Hematopoietic multipotent progenitor cell treated with erythropoietin and hydrocortisone succinate and interleukin-3 and kit ligand, for 6 days (in vitro differentiated cells): ENCODE measurements at regions not wholly inside any gene's neighbourhood (a gene's known extent, or its start where the extent isn't known, plus 50 kb on each side); places are given as distances from the start of the nearest gene placed in this dataset.
"Not testable (repeated sequence)": the region's sequence is repeated elsewhere in the genome, so short reads cannot be mapped to it uniquely, and the experiment has no call there.

Experiments used
- DNase-seq: peaks from one replicate; pipeline ENCODE4 v3.0.0-alpha.2; 2015

DNA sequence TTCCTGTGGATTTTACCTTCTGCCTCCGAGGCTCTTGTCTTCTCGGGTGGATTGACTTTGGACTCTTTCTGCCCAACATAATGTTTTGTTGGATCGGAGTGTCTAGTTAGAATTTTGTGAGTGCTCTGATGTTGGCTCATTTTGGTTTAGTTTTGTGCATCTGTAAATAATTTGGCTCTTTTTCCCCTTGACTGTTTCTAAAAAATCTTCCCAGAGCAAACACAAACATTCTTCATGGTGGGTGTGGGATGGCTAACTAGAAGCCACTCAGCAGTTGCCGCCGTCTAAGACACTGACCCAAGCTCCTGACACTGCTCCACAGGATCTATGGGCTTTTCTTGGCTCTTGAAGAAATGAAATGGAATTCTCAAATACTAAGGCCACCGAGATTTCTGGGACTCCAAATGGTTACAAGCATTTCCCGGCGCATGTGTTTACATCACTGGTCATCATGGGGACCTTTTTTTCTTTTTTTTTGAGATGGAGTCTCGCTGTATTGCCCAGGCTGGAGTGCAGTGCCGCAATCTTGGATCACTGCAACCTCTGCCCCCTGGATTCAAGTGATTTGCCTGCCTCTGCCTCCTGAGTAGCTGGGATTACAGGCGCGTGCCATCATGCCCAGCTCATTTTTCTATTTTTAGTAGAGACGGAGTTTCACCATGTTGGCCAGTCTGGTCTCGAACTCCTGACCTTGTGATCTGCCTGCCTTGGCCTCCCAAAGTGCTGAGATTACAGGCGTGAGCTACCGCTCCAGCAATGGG is 92.0 kb upstream of the FRMD1 start:
- DNase-seq = no peak

DNA sequence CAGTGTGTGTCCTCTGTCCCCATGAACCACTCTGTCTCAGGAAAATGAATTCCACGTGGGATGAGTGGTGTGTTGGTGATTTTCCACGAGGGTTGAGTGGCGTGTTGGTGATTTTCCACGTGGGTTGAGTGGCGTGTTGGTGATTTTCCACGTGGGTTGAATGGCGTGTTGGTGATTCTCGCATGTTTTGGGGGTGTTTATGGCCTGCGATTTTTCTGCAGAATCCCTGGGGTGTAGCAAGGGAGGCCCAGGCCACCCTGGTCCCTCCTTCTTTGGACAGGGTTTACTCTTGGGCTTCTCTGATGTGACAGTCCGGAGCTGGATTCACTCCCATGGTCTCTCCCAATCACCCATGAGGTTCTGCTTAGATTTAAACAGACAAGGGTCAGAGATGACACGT is 90.6 kb upstream of the FRMD1 start:
- DNase-seq = no peak

DNA sequence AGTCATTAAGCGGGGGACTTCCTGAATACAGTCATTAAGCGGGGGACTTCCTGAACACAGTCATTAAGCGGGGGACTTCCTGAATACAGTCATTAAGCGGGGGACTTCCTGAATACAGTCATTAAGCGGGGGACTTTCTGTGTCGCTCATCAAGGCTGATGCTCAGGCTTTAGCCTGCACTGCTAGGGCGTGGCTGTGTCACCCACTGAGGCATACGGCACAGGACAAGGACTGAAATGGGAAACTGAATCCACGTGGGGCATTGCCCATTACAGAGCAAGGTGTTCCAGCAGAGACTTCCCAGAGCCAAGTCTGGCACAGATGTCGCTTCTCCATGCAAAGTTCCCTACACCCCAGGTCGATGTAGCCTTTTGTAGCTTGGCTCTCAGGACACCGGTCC is 89.9 kb upstream of the FRMD1 start:
- not testable (repeated sequence) for DNase-seq

DNA sequence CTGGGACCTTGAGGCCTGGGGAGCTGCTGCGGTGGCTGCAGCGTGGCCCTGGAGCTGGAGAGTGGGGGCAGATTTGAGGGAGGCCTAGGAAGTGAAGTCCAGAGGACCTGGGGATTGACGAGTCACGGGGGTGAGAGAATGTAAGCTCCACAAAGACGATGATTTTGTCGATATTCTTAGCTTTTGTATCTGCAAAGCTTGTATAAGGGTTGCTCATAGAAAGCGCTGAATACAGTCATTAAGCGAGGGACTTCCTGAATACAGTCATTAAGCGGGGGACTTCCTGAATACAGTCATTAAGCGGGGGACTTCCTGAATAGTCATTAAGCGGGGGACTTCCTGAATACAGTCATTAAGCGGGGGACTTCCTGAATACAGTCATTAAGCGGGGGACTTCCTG is 89.3 kb upstream of the FRMD1 start:
- not testable (repeated sequence) for DNase-seq

DNA sequence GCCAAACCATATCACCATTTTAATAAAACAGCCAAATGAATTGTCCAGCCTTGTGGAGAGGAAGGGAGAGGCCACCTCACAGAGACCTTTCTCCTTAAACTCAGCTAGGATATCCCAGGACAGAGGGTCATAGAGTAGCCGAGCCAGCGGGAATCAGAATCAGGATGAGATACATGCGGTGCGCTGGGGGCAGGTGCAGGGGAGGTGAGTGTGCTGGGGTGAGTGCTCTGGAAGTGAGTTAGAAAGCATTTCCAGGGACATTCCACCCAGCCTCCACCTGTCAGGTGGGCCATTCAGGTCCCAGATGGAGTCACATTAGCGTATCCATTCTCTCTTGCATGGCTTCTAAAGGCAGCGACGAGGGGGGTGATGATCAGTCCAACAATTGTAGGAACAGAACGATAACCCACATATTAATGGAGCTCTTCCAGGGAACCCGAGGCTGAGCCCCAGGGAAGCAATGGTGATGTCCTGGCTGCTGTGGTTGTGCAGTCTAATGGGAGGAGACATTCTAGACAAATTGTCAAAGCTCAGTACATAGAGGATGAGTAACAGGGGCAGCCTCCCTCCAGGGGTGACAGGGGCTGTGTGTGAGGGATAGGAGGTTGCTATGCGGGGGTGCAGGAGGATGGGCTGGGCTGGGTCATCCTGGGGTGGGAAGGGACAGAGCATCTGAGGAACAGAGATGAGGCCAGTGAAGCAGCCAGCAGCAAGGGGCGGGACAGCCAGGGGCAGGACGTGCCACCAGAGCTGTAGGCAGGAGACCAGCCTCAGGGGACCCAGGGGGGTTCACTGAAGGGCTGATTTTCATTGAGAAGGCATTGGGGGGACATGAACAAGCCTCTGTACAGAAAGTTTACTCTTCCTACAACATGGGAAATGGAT is 88.7 kb upstream of the FRMD1 start:
- DNase-seq = no peak

DNA sequence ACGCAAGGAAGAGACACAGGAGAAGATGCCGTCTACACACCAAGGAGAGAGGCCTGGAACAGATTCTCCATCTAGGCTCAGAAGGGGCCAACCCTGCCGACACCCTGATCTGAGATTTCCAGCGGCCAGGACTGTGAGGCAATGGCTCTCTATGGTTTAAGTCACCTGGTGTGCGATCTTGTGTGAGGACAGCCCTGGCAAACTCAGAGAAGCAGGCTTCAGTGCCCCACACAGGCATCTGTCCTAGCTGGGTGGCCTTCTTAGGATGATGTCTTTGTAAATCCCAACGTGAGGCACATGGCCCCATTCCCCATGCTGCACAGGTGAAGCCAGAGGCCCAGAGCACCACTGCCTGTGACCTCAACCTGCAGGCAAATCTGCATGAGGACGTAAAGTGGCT is 87.6 kb upstream of the FRMD1 start:
- DNase-seq = no peak

DNA sequence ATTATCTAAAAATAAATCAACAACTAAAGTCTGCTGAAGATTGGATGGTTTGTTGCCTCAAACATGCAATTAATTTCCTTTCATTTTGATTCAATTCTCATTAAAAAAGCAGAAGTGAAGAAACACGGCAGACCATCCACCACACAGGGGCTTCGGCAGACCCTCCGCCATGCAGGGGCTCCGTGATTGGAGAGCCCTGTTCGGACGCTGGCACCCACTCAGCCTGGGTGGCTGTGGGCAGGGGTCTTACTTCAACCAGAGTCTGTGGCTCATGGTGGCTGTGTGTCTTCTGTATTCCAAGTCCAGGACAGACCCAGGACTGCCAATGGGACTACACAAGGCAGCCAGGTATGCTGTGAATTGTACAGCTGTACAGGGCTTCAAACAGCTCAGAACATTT is 86.9 kb upstream of the FRMD1 start:
- no peak for DNase-seq

DNA sequence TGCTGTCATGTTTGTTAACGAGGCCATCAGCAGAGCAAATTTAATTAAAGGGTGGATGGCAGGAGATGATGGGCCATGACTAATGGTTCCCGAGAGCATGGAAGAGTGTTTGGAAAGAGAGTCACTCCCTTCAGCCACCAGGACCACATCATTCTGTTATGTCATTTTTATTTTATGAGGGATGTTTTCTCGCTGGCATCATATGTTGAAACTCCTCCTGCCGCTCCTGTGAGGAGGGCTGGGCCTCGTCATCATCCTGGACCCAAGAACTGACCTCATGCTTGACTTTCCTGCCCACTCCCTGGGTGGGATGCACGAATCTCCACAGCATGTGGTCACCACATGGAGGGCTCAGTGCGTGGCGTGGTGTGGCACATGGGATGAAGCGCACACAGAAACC is 86.4 kb upstream of the FRMD1 start:
- no peak for DNase-seq

DNA sequence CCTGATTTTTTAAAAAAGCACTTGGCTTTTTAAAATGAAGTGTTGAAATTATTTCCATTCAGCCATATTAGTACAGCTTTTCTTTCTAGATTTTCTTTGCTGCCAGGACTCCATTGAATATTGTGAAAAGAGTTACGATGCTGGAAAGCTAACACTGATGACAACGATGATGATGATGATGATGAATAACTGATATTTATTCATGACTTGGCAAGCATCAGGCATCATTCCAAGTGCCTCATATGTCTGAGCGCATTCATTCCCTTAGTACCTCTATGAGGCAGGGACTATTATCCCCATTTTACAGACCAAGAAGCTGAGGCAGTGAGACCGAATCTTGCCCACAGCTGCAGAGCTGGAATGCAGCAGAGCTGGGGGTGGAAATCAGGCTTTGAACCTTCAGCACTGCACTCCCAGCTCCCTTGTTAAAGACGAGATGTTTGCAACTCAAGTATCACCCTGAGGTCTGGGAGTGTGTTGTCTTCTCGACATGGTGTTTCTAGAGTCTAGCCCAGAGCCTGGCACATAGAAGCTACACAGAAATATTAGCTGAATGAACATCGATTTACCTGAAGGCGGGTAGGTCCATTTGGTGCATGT is 85.5 kb upstream of the FRMD1 start:
- no peak for DNase-seq

DNA sequence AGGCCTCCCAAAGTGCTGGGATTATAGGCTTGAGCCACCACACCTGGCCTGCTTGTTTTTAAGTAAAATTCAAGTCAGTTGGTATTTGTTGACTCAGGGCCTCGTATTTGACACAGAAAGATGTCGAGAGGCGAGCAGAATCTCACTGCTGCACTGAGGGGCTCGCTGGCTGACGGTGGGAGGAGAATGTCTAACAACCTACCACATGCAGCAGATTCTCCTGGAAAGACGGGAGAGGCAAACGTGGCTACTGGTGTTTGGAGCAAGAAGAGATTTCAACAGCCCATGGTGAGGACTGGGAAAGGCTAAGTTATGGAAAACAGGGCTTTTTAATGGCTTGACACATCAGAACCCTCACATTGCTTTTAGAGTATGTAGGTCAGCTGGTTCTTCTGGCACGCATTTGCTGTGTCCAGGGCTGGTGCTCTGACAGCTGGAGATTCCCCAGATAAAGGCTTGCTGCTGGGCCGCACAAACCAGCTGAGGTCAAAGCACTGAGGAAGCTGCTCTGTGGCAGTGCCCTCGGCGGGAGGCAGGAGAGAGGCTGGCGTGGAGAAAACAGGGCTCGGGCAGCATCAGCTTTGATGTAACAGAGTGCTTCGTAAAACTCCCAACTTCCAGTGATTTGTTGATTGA is 84.2 kb upstream of the FRMD1 start:
- no peak for DNase-seq

DNA sequence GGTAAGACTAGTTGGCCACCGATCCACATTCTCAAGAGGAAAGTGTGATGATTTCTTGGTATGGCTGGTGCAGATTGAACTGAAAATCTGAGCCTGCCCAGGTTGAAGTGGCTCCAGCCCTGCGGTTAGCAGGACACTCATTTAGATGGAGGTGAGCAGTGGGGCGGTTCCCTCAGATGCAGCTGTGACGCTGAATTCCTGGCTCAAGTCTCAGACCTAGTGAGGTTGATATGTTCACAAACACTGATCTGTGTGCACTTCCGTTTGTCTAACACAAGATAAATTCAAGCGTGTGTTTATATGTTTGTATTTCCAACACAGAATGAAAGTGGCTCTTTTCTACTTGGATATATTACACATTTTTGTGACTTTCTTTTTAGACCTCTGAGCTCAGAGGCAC is 83.4 kb upstream of the FRMD1 start:
- no peak for DNase-seq

DNA sequence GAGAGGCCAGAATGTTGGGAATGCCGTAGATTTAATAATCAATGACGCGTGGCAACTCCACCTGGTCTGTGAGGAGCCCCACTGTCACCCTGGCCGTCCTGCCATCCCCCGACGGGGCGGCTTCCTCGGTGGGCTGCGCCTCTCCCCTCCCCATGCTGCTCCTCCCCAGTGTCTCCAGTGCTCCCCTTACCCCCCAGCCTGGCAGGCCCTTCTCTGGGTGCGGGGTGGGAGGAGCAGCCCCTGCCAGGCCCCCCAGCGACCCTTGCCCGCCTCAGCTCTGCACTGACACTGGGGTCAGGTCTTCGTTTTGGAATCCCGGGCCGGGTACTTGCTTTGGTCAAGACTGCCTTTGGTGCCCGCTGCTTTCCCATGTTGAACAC is 82.3 kb upstream of the FRMD1 start:
- no peak for DNase-seq

DNA sequence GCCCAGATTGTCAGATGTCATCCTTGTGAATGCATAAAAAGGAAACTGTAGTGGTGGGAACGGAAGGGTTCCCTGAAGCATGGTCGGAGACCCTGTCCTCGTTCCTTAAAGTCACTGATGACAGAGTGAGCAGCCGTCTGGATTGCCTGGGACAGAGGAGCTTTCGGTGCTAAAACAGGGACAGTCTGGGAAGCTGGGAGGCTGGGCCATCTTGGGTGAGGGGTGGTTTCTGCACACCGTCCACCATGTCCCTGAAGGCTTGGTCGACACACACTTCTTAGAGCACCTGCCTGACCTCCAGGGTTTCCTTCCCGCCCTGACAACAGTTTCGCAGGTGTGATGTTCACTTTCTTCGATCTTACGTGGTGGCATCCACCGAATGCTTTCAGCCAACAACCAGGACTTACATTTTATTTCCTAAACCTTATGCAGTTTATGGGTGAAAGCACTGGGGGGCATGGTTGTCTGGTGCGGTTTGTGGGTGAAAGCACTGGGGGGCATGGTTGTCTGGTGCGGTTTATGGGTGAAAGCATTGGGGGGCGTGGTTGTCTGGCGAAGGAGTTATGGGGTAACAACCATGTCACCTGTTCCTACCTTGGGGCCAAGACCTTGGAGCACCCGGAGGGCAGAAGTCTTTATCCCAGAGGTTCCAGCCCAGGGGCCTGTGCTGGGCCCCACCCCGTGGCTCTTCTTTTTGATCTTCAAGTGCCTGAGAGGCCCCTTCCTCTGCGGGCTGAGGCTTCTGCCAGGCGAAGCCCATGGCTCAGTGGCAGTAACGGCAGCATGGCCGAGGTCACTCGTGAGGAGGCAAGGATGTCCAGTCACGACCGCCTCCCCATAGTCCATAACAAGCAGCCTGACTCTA is 81.7 kb upstream of the FRMD1 start:
- DNase-seq = no peak

DNA sequence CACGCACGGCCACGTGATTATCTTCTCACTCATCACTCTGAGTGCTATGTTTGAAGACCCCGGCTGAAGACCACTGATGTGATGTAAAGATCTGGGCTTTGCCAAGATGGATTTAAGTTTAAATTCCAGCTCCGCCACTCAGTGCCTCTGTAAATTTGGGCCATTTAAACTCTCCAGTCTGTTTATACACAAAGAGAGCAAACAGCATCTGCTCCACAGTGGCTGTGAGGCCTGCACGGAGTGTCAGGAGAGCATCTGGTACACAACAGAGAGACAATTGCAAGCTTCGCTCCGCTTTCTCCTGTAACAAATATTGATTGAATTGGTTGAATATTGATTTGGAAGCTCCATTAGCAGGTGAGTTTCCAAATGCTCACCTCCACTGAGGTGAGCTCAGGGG is 80.5 kb upstream of the FRMD1 start:
- DNase-seq = no peak

DNA sequence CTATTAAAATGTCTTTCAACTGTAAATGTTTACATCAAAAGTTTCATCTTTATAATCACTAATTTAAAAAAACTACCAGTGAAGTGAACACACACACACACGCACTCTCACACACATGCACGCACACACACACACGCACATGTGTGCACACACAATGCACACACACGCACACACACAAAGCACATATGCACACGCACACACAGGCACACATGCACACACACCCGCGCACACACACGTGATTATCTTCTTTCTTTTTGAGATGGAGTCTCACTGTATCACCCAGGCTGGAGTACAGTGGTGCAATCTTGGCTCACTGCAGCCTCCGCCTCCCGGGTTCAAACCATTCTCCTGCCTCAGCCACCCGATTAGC is 80.0 kb upstream of the FRMD1 start:
- no peak for DNase-seq

DNA sequence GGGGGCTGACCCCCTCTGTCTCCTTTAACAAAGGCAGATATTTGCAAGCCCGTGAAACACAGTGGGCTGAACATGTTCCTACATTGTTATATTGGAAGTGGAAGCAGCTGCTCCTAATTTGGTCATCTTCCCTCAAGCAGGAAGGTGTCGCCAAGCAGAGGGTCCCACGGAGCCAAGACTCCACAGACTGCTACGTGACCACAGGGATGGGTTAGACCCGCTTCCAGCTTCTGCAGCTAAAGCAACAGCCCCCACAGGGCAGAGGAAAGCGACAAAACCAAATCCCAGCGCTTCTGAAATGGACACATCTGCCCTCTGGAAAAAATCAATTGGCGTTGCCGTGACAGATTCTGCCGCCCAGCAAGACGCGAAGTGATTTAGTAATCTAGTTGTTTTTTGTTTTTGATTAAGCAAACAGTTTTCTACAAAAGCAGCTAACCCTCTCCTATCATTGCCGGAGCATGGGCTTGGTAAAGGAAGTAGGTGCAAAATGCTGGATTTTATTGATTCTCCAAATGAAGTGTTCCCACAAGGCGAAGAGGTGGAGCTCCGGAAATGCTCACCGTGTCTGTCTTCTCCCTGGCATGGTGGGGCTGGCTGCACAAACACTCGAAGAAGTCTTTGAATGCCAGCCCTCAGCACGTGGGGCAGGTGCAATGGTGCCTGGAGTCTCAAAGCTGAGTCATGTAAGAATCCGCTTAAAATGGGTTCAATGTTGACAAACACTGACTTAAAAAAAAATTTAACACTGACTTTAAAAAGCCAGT is 79.4 kb upstream of the FRMD1 start:
- no peak for DNase-seq

DNA sequence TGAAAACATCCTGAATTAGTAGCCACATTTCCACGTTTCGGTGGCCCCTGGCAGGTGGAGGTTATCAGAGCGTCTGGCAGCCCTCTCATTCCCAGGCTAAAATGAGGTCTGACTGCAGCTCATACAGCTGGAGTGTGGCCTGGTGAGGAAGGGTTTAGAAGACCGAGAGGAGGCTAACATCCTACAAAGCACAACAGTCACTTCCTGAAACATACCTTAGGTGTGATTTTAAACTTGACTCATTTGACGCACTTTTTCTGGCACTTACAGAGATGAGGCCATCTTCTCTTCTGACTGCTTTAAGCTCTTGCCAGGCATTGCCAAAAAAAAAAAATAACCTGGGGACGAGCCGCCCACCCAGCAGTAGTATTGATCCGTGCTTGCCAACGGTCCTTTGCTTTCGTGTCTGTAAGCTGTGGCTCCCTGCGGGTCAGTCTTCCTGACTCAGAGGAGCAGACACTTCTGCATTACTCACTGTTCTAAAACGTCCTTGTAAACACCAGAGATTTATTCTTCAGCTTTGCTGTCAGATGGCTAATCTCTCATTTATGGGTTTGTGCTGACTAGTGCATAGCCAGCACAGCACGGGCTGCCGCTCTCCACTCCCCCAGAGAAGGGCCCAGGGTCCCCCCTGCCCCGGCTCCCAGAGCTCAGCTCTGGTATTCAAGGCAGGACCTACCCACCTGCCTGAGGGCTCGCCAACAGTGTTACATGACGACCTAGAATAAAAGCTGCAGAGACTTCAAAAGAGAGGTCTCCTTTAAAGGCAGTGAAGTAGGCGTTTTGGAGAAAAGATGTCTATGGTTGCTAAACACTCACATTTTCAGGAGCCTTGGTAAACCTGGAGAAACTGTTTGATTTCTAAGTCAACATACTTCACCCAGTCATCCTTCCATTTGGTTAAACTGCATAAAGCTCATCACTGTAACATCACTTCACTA is 78.5 kb upstream of the FRMD1 start:
- no peak for DNase-seq

DNA sequence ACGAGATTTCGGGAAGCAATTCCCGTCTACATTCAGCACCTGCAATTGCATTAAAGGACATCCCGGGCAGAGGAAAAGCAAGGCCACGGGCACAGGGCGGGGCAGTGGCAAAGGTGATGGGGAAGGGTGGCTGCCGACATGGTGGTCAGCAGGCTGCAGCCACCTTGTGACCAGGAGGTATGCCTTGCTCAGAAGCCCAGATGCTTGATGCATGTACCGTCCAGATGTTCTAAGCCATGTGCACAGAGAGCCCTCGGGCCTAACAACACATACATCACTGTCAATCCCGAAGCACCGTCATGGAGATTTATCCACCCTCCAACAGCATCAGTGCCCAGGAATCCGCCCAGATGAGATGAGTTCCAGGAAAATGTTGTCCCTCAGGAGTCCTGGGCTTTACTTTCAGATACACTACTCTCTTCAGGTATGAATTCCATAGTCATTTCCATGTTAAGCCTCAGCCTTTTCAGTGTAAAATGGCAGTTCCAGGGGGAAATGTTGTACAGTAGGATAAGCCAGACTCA is 77.8 kb upstream of the FRMD1 start:
- no peak for DNase-seq

DNA sequence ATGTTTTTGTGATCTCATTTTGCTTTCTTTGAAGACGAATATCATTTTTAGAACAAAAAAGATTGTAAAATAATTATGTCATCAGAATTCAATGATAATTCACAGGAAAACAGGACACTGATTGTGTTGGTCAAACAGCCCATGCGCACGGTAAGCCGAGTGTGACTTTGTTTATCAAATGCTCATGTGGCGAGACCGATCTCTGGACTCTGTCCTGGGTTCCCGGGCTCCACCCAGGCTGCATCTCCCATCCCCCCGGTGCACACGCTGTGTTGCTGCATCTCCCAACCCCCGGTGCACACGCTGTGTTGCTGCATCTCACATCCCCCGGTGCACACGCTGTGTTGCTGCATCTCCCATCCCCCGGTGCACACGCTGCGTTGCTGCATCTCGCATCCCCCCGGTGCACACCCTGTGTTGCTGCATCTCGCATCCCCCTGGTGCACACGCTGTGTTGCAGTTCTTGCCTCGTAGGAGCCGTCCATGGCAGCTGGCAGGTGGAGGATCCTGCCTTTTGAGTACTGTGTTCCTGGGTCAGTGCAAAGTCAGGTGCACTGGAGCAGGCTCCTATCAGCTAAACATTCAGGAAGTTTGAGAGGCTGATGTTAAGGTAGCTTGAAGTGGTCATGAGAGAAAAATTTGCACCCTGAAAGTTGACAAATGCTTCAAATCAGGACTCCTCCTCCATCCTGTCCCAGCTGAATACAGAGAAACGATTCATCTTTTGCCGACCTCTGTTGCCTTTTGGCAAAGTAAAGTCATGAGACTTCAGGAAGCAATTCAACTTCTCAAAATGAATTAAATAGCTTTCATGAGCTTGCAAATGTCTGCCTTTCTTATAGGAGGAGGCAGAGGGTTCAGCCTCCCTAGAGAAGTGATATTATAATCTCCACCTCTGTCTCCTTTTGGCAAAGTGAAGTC is 77.1 kb upstream of the FRMD1 start:
- no peak for DNase-seq
